Naive thymus-derived CD4-positive, alpha-beta T cell (primary cell): ENCODE measurements at regions not wholly inside any gene's neighbourhood (a gene's known extent, or its start where the extent isn't known, plus 50 kb on each side); places are given as distances from the start of the nearest gene placed in this dataset.

Experiments
- ATAC-seq: fragments of 150-1000 bp; cut with Tn5 transposase; 2 replicates; pipeline ENCODE4 v1.10.0; 2021; ENCODE audit warnings: mild to moderate bottlenecking, moderate library complexity
- CTCF ChIA-PET: fragments of 350-600 bp; sonication (Branson Sonifier 250); formaldehyde crosslinking; loops from one replicate; lab custom pipeline; 2021; ENCODE audit warnings: antibody characterized with exemption; lab: Charles Lee
- POLR2A ChIA-PET: fragments of 350-600 bp; sonication (Branson Sonifier 250); formaldehyde crosslinking; loops from one replicate; lab custom pipeline; 2021; ENCODE audit warnings: antibody characterized with exemption, inconsistent platforms; lab: Charles Lee
- DNase-seq, 9 donors: peaks; one replicate each; pipeline versions ENCODE4 v3.0.0 to v3.0.0-alpha.2; 2020 to 2022; ENCODE audit warnings: mixed read lengths in 1 of 9
- H3K27ac ChIP-seq: one replicate; pipeline ENCODE4 v1.7.0; 2013; ENCODE audit warnings: mild to moderate bottlenecking, low read depth, low read length, moderate library complexity
- H3K27me3 ChIP-seq, 2 donors: one replicate each; pipeline ENCODE4 v1.7.0; 2013; ENCODE audit warnings: low read length in 2 of 2, mild to moderate bottlenecking in 2 of 2, moderate library complexity in 2 of 2; ENCODE audit not compliant: control insufficient read depth in 2 of 2, insufficient read depth in 2 of 2
- H3K36me3 ChIP-seq, 3 experiments: 1 replicate in 2 of 3; 2 replicates in 1 of 3; pipeline ENCODE4 v1.7.0; 2013; ENCODE audit warnings: low read length in 3 of 3, mild to moderate bottlenecking in 3 of 3, moderate library complexity in 1 of 3; ENCODE audit not compliant: insufficient read depth in 3 of 3, control insufficient read depth in 2 of 3
- H3K4me1 ChIP-seq, 2 donors: one replicate each; pipeline ENCODE4 v1.7.0; 2013; ENCODE audit warnings: low read length in 2 of 2, mild to moderate bottlenecking in 2 of 2, moderate library complexity in 1 of 2; ENCODE audit not compliant: control insufficient read depth in 2 of 2, insufficient read depth in 2 of 2
- H3K4me3 ChIP-seq: 2 replicates; pipeline ENCODE4 v1.7.0; 2013; ENCODE audit warnings: mild to moderate bottlenecking, low read length
- H3K9me3 ChIP-seq, 3 experiments: 1 replicate in 2 of 3; 2 replicates in 1 of 3; pipeline ENCODE4 v1.7.0; 2013; ENCODE audit warnings: low read length in 3 of 3; ENCODE audit not compliant: control insufficient read depth in 2 of 3
- H3K27ac Mint-ChIP-seq, 9 donors: one replicate each; pipeline ENCODE4 v1.8.0; 2020 to 2022; ENCODE audit warnings: mixed read lengths in 9 of 9, mild to moderate bottlenecking in 8 of 9, moderate library complexity in 5 of 9, inconsistent platforms in 2 of 9
- H3K27me3 Mint-ChIP-seq, 5 donors: one replicate each; pipeline ENCODE4 v1.8.0; 2021 to 2022; ENCODE audit warnings: mixed read lengths in 5 of 5, mild to moderate bottlenecking in 1 of 5
- H3K36me3 Mint-ChIP-seq, 5 donors: one replicate each; pipeline ENCODE4 v1.8.0; 2020 to 2022; ENCODE audit warnings: mixed read lengths in 5 of 5, mild to moderate bottlenecking in 3 of 5, inconsistent platforms in 1 of 5
- H3K4me1 Mint-ChIP-seq, 7 donors: one replicate each; pipeline ENCODE4 v1.8.0; 2020 to 2022; ENCODE audit warnings: mixed read lengths in 7 of 7, mild to moderate bottlenecking in 3 of 7, inconsistent platforms in 1 of 7
- H3K4me3 Mint-ChIP-seq, 10 donors: one replicate each; pipeline ENCODE4 v1.8.0; 2020 to 2022; ENCODE audit warnings: mild to moderate bottlenecking in 10 of 10, mixed read lengths in 10 of 10, moderate library complexity in 6 of 10, inconsistent platforms in 2 of 10
- H3K9me3 Mint-ChIP-seq, 11 donors: one replicate each; pipeline ENCODE4 v1.8.0; 2020 to 2022; ENCODE audit warnings: mixed read lengths in 11 of 11, mild to moderate bottlenecking in 4 of 11, inconsistent platforms in 1 of 11, moderate library complexity in 1 of 11
- intact Hi-C, 2 donors: fragments of 100-400 bp; cut with micrococcal nuclease; formaldehyde crosslinking; loops; one replicate each; pipeline ENCODE4 v1.15.1; 2023

- no peak overlapping the region for H3K27ac ChIP-seq
- no peaks in the 10 kb centered on the region for H3K36me3 ChIP-seq
- CTCF ChIA-PET = no interaction called here
- H3K4me1 Mint-ChIP-seq = no peaks in the 10 kb centered on the region
- POLR2A ChIA-PET = no interaction called here
- no peak overlapping the region for H3K4me3 ChIP-seq
- H3K4me1 ChIP-seq = no peaks in the 10 kb centered on the region
- no peak overlapping the region for H3K4me3 Mint-ChIP-seq
- no peaks in the 10 kb centered on the region for H3K36me3 Mint-ChIP-seq
- no peaks in the 10 kb centered on the region for H3K9me3 ChIP-seq
- H3K27ac Mint-ChIP-seq = no peak overlapping the region
- no peaks in the 10 kb centered on the region for H3K27me3 ChIP-seq
- ATAC-seq (no peak), DNase-seq (no peak)
- peaks cover 0 to 7% (median 0%) of the 10 kb centered on the region in 11 donors for H3K9me3 Mint-ChIP-seq
- intact Hi-C loops = no loop called here
- H3K27me3 Mint-ChIP-seq = no peaks in the 10 kb centered on the region
These were observed 577.5 kb downstream of the INHBA start for GRCh38 chr7:41125343-41125742.

- ATAC-seq (no peak), DNase-seq (no peak)
- Histone ChIP-seq H3K9me3 (no peaks in the 10 kb centered on the region), H3K4me1 (no peaks in the 10 kb centered on the region), H3K27me3 (no peaks in the 10 kb centered on the region), H3K4me3 (no peak overlapping the region), H3K27ac (no peak overlapping the region), H3K36me3 (no peaks in the 10 kb centered on the region)
- H3K9me3 Mint-ChIP-seq = peaks cover 0 to 9% (median 3%) of the 10 kb centered on the region in 11 donors
- no peaks in the 10 kb centered on the region for H3K4me1 Mint-ChIP-seq
- no peaks in the 10 kb centered on the region for H3K27me3 Mint-ChIP-seq
- H3K36me3 Mint-ChIP-seq = no peaks in the 10 kb centered on the region
- H3K27ac Mint-ChIP-seq = no peak overlapping the region
- intact Hi-C loops = no loop called here
- ChIA-PET CTCF (no interaction called here), POLR2A (interaction anchor here (0.6 kb wide), 1 partner anchor 59 kb away, joined by 4 read pairs; no protein-coding TSS in a partner anchor)
- H3K4me3 Mint-ChIP-seq = no peak overlapping the region
These were observed 580.5 kb downstream of the INHBA start for GRCh38 chr7:41122256-41122987.

GRCh38 chr7:41121228-41121627 lies 581.7 kb downstream of the INHBA start:
- Histone ChIP-seq H3K4me3 (no peak overlapping the region), H3K9me3 (no peaks in the 10 kb centered on the region), H3K36me3 (no peaks in the 10 kb centered on the region), H3K27ac (no peak overlapping the region), H3K27me3 (no peaks in the 10 kb centered on the region), H3K4me1 (no peaks in the 10 kb centered on the region)
- Mint-ChIP-seq H3K9me3 (peaks cover 0 to 11% (median 5%) of the 10 kb centered on the region in 11 donors), H3K4me1 (no peaks in the 10 kb centered on the region), H3K4me3 (no peak overlapping the region), H3K27me3 (no peaks in the 10 kb centered on the region), H3K27ac (no peak overlapping the region), H3K36me3 (no peaks in the 10 kb centered on the region)
- DNase-seq = no peak
- no peak for ATAC-seq
- ChIA-PET POLR2A (no interaction called here), CTCF (no interaction called here)
- intact Hi-C loops = no loop called here

- Mint-ChIP-seq H3K4me3 (no peak overlapping the region), H3K27me3 (no peaks in the 10 kb centered on the region), H3K4me1 (no peaks in the 10 kb centered on the region), H3K36me3 (no peaks in the 10 kb centered on the region), H3K27ac (no peak overlapping the region), H3K9me3 (peaks cover 0 to 14% (median 5%) of the 10 kb centered on the region in 11 donors)
- no peak for DNase-seq
- Histone ChIP-seq H3K9me3 (no peaks in the 10 kb centered on the region), H3K27me3 (no peaks in the 10 kb centered on the region), H3K27ac (no peak overlapping the region), H3K36me3 (no peaks in the 10 kb centered on the region), H3K4me3 (no peak overlapping the region), H3K4me1 (no peaks in the 10 kb centered on the region)
- CTCF ChIA-PET = no interaction called here
- no peak for ATAC-seq
- POLR2A ChIA-PET = no interaction called here
- intact Hi-C loops = no loop called here
These were observed 584.4 kb downstream of the INHBA start for GRCh38 chr7:41118486-41118885.

GRCh38 chr7:41117431-41117830 lies 585.5 kb downstream of the INHBA start:
- H3K36me3 ChIP-seq = no peaks in the 10 kb centered on the region

GRCh38 chr7:41116817-41117216 lies 586.1 kb downstream of the INHBA start:
- Mint-ChIP-seq H3K9me3 (peaks cover 0 to 14% (median 3%) of the 10 kb centered on the region in 11 donors), H3K36me3 (no peaks in the 10 kb centered on the region), H3K27me3 (no peaks in the 10 kb centered on the region), H3K27ac (no peak overlapping the region), H3K4me1 (no peaks in the 10 kb centered on the region), H3K4me3 (no peak overlapping the region)
- DNase-seq (no peak), ATAC-seq (no peak)
- Histone ChIP-seq H3K4me3 (no peak overlapping the region), H3K4me1 (no peaks in the 10 kb centered on the region), H3K36me3 (no peaks in the 10 kb centered on the region), H3K27me3 (no peaks in the 10 kb centered on the region), H3K9me3 (no peaks in the 10 kb centered on the region), H3K27ac (no peak overlapping the region)
- intact Hi-C loops = no loop called here
- CTCF ChIA-PET = no interaction called here
- POLR2A ChIA-PET = no interaction called here

More at GRCh38 chr7:41117431-41117830, 585.5 kb downstream of the INHBA start:
- POLR2A ChIA-PET = no interaction called here
- no peaks in the 10 kb centered on the region for H3K27me3 ChIP-seq
- no peaks in the 10 kb centered on the region for H3K4me1 Mint-ChIP-seq
- intact Hi-C loops = no loop called here
- no peaks in the 10 kb centered on the region for H3K36me3 Mint-ChIP-seq
- no peak overlapping the region for H3K27ac Mint-ChIP-seq
- no peak overlapping the region for H3K27ac ChIP-seq
- H3K9me3 Mint-ChIP-seq = peaks cover 0 to 14% (median 3%) of the 10 kb centered on the region in 11 donors
- no peak for ATAC-seq
- no peaks in the 10 kb centered on the region for H3K9me3 ChIP-seq
- H3K4me3 Mint-ChIP-seq = no peak overlapping the region
- CTCF ChIA-PET = no interaction called here
- H3K27me3 Mint-ChIP-seq = no peaks in the 10 kb centered on the region
- no peaks in the 10 kb centered on the region for H3K4me1 ChIP-seq
- DNase-seq = no peak
- H3K4me3 ChIP-seq = no peak overlapping the region

- Mint-ChIP-seq H3K36me3 (no peaks in the 10 kb centered on the region), H3K27me3 (no peaks in the 10 kb centered on the region), H3K27ac (no peak overlapping the region), H3K4me3 (no peak overlapping the region), H3K9me3 (peaks cover 0 to 14% (median 3%) of the 10 kb centered on the region in 11 donors), H3K4me1 (no peaks in the 10 kb centered on the region)
- no peaks in the 10 kb centered on the region for H3K36me3 ChIP-seq
- no peak overlapping the region for H3K27ac ChIP-seq
- CTCF ChIA-PET = no interaction called here
- H3K27me3 ChIP-seq = no peaks in the 10 kb centered on the region
- POLR2A ChIA-PET = no interaction called here
- ATAC-seq (no peak), DNase-seq (no peak)
- no peaks in the 10 kb centered on the region for H3K4me1 ChIP-seq
- H3K4me3 ChIP-seq = no peak overlapping the region
- no peaks in the 10 kb centered on the region for H3K9me3 ChIP-seq
- intact Hi-C loops = no loop called here
These were observed 586.6 kb downstream of the INHBA start for GRCh38 chr7:41116337-41116736.
